GM23248 (cell line): ENCODE measurements at regions not wholly inside any gene's neighbourhood (a gene's known extent, or its start where the extent isn't known, plus 50 kb on each side); places are given as distances from the start of the nearest gene placed in this dataset.

Experiments used
- EZH2 ChIP-seq: fragments of 200-600 bp; sonication (generic); IDR thresholded peaks from 2 replicates; pipeline ENCODE4 v1.6.1; 2018; ENCODE audit warnings: antibody characterized with exemption, mild to moderate bottlenecking; ENCODE audit not compliant: insufficient read depth, poor library complexity, severe bottlenecking
- EZH2phosphoT487 ChIP-seq: fragments of 200-600 bp; sonication (generic); IDR thresholded peaks from 2 replicates; pipeline ENCODE4 v1.6.1; 2018; ENCODE audit warnings: antibody characterized with exemption, moderate library complexity, mild to moderate bottlenecking, low read depth; ENCODE audit not compliant: insufficient read depth

- TF ChIP-seq EZH2phosphoT487: no peak
- no peak for TF ChIP-seq EZH2
These were observed 60.1 kb upstream of the KHDRBS2 start for GRCh38 chr6:62345962-62346689.
